ENCODE measurements at regions not wholly inside any gene's neighbourhood (a gene's known extent, or its start where the extent isn't known, plus 50 kb on each side); places are given as distances from the start of the nearest gene placed in this dataset.
"Not testable (repeated sequence)": the region's sequence is repeated elsewhere in the genome, so short reads cannot be mapped to it uniquely, and the experiment has no call there.

DNA sequence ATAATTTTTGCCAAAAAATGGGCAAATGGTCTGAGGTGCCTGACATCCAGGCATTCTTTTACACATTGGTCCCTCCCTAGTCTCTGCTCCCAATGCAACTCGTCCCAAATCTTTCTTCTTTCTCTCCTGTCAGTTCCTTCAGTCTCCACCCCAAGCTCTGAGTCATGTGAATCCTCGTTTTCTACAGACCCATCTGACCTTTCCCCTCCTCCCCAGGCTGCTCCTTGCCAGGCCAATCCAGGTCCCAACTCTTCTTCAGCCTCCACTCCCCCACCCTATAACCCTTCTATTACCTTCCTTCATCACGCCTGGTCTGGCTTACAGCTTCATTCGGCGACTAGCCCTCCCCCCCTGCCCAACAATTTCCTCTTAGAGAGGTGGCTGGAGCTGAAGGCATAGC, 55.3 kb downstream of the BBS10 start:
- not testable (repeated sequence) for H3K9me3 Mint-ChIP-seq; H3K27me3 Mint-ChIP-seq (ENCODE audit: low read depth); H3K4me3 Mint-ChIP-seq; H3K4me1 Mint-ChIP-seq (ENCODE audit: low read depth); H3K36me3 Mint-ChIP-seq (ENCODE audit: low read depth); H3K27ac Mint-ChIP-seq

GRCh38 chr12:76292305-76292704, 55.9 kb downstream of the BBS10 start:
- not testable (repeated sequence) for H3K36me3 Mint-ChIP-seq (ENCODE audit: low read depth); H3K4me1 Mint-ChIP-seq (ENCODE audit: low read depth); H3K4me3 Mint-ChIP-seq; H3K27ac Mint-ChIP-seq; H3K9me3 Mint-ChIP-seq; H3K27me3 Mint-ChIP-seq (ENCODE audit: low read depth)

DNA sequence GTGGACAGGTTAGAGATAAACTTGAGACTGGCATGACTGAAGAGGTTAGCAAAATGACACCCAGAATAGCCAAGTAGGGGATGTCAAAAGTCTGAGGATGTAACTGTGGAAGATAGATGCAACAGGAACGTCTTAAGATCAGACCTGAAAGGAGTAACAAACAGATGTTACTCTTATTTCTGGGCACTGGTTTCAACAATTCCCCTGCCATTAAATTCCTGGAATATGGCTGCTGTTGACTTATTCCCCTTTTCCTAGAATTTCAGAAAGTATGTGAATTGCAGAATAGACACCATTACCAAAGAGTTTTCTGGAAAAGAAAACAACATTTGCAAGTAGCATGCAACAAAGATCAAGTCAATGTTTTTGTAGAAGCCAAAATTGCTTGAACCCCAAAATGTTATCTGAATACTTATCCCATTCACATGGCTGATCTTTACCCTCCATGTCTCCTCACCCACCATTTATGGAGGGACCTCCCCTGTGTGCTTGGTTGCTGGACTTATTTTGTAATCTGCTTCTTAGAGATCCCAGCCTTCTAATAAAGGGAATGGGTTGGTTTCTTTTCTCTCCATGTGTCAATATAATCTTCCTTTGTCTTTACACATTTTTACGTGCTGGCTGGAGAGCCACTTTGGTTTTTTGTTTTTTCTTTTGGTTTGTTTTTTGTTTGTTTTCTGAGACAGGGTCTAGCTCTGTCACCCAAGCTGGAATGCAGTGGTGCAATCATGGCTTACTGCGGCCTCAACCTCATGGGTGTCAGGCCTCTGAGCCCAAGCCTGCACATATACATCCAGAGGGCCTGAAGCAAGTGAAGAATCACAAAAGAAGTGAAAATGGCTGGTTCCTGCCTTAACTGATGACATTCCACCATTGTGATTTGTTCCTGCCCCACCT, 57.0 kb downstream of the BBS10 start:
- Mint-ChIP-seq H3K27ac (no peak overlapping the region), H3K4me3 (no peak overlapping the region), H3K36me3 (ENCODE audit: low read depth) (no peaks in the 10 kb centered on the region), H3K27me3 (ENCODE audit: low read depth) (peaks cover 2% of the 10 kb centered on the region), H3K9me3 (no peaks in the 10 kb centered on the region), H3K4me1 (ENCODE audit: low read depth) (no peaks in the 10 kb centered on the region)

- H3K4me1 Mint-ChIP-seq (ENCODE audit: low read depth): no peaks in the 10 kb centered on the region
Observed at GRCh38 chr12:76288218-76288617, 60.0 kb downstream of the BBS10 start.

GRCh38 chr12:76284816-76285750, 63.1 kb downstream of the BBS10 start:
- no peaks in the 10 kb centered on the region for H3K9me3 Mint-ChIP-seq
- no peak overlapping the region for H3K4me3 Mint-ChIP-seq

More at GRCh38 chr12:76288218-76288617, 60.0 kb downstream of the BBS10 start:
- H3K36me3 Mint-ChIP-seq (ENCODE audit: low read depth): no peaks in the 10 kb centered on the region
- H3K9me3 Mint-ChIP-seq: no peaks in the 10 kb centered on the region
- H3K27ac Mint-ChIP-seq: no peak overlapping the region
- H3K4me3 Mint-ChIP-seq: no peak overlapping the region
- H3K27me3 Mint-ChIP-seq (ENCODE audit: low read depth): peaks cover 5% of the 10 kb centered on the region

GRCh38 chr12:76282744-76283143, 65.5 kb downstream of the BBS10 start:
- H3K27me3 Mint-ChIP-seq (ENCODE audit: low read depth): peaks cover 5% of the 10 kb centered on the region
- H3K27ac Mint-ChIP-seq: no peak overlapping the region
- no peak overlapping the region for H3K4me3 Mint-ChIP-seq
- no peaks in the 10 kb centered on the region for H3K36me3 Mint-ChIP-seq (ENCODE audit: low read depth)
- H3K9me3 Mint-ChIP-seq: no peaks in the 10 kb centered on the region
- no peaks in the 10 kb centered on the region for H3K4me1 Mint-ChIP-seq (ENCODE audit: low read depth)

More at GRCh38 chr12:76284816-76285750, 63.1 kb downstream of the BBS10 start:
- Mint-ChIP-seq H3K36me3 (ENCODE audit: low read depth) (no peaks in the 10 kb centered on the region), H3K27me3 (ENCODE audit: low read depth) (peaks cover 5% of the 10 kb centered on the region), H3K4me1 (ENCODE audit: low read depth) (no peaks in the 10 kb centered on the region), H3K27ac (no peak overlapping the region)

DNA sequence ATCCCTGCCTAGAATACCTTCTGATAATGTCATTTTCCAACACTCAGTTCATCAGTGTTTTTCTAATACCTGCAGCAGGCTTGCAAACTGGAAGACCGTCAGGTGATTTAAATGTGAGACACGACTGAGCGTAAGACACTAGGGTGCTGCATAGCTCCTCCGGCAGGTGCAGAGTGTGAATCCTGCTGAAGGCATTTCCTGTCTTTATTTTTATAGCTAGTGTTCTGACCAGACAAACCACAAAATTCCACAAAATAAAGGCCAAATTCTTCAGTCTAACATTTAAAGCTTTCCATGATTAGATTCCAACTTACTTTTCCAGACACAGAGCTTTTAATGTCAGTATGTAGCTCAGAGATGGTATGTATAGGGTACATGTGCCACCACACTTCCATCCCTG, 70.7 kb downstream of the BBS10 start:
- Mint-ChIP-seq H3K27ac (no peak overlapping the region), H3K36me3 (ENCODE audit: low read depth) (no peaks in the 10 kb centered on the region), H3K27me3 (ENCODE audit: low read depth) (no peaks in the 10 kb centered on the region), H3K9me3 (no peaks in the 10 kb centered on the region), H3K4me3 (no peak overlapping the region), H3K4me1 (ENCODE audit: low read depth) (peaks cover 8% of the 10 kb centered on the region)

GRCh38 chr12:76276499-76277151, 71.6 kb downstream of the BBS10 start:
- no peaks in the 10 kb centered on the region for H3K27me3 Mint-ChIP-seq (ENCODE audit: low read depth)

GRCh38 chr12:76275511-76276093, 72.6 kb downstream of the BBS10 start:
- H3K27ac Mint-ChIP-seq: no peak overlapping the region
- H3K36me3 Mint-ChIP-seq (ENCODE audit: low read depth): no peaks in the 10 kb centered on the region
- no peak overlapping the region for H3K4me3 Mint-ChIP-seq
- H3K4me1 Mint-ChIP-seq (ENCODE audit: low read depth): peaks cover 8% of the 10 kb centered on the region
- no peaks in the 10 kb centered on the region for H3K9me3 Mint-ChIP-seq
- H3K27me3 Mint-ChIP-seq (ENCODE audit: low read depth): no peaks in the 10 kb centered on the region

More at GRCh38 chr12:76276499-76277151, 71.6 kb downstream of the BBS10 start:
- H3K4me3 Mint-ChIP-seq: no peak overlapping the region
- H3K9me3 Mint-ChIP-seq: no peaks in the 10 kb centered on the region
- H3K36me3 Mint-ChIP-seq (ENCODE audit: low read depth): no peaks in the 10 kb centered on the region
- no peak overlapping the region for H3K27ac Mint-ChIP-seq
- peaks cover 8% of the 10 kb centered on the region for H3K4me1 Mint-ChIP-seq (ENCODE audit: low read depth)

DNA sequence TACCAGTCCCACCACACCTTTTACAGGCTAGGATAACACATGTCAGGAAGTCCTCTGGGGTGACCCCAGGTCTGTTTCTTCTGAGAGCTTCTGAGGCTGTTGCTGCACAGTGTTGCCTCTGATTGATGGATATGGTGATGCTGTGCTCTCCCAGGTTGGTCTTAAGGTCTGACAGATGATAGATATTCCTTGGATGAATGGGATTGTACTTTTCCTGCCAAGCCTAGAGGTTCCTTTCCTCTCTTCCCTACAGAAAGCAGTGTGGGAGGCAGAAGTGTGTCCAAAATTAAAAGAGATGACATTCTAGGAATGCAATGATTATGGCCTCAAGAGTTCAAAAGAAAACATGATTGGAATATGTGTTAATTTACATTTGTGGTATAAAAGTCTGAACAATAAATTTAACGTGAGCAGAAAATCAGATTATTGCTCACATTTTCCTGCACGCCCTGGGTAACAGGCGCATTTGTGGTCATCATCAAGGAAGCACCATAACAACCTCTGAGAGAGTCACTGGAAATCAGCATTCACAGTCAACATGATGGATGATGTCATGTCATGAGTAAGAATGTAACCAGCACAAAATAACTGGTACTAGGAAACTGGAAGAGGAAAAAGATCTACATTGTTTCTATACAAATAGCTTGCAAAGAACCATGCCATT, 73.7 kb downstream of the BBS10 start:
- Mint-ChIP-seq H3K27ac (no peak overlapping the region), H3K9me3 (no peaks in the 10 kb centered on the region), H3K4me3 (no peak overlapping the region), H3K27me3 (ENCODE audit: low read depth) (no peaks in the 10 kb centered on the region), H3K36me3 (ENCODE audit: low read depth) (no peaks in the 10 kb centered on the region), H3K4me1 (ENCODE audit: low read depth) (peaks cover 8% of the 10 kb centered on the region)

DNA sequence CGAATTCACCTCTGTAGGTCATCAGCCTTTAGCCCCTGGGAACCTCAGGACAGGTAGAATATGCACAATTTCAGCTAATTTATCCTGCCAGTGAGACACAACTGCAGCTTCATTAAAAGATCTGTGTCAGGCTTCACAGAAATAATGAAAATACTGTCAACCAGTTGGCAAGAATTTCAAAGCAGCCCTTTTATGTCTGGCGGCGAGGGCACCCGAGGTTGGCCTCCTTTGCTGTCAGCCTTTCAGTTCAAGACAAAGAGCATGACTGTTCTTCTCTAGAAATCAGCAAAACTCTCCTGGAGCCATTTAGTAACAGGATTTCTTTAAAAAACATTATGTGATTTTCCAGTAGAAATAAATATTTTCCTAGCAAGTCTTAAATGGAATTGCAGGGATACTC, 75.9 kb downstream of the BBS10 start:
- no peaks in the 10 kb centered on the region for H3K36me3 Mint-ChIP-seq (ENCODE audit: low read depth)
- H3K27ac Mint-ChIP-seq: no peak overlapping the region
- peaks cover 8% of the 10 kb centered on the region for H3K4me1 Mint-ChIP-seq (ENCODE audit: low read depth)
- no peaks in the 10 kb centered on the region for H3K9me3 Mint-ChIP-seq
- no peaks in the 10 kb centered on the region for H3K27me3 Mint-ChIP-seq (ENCODE audit: low read depth)
- H3K4me3 Mint-ChIP-seq: no peak overlapping the region

DNA sequence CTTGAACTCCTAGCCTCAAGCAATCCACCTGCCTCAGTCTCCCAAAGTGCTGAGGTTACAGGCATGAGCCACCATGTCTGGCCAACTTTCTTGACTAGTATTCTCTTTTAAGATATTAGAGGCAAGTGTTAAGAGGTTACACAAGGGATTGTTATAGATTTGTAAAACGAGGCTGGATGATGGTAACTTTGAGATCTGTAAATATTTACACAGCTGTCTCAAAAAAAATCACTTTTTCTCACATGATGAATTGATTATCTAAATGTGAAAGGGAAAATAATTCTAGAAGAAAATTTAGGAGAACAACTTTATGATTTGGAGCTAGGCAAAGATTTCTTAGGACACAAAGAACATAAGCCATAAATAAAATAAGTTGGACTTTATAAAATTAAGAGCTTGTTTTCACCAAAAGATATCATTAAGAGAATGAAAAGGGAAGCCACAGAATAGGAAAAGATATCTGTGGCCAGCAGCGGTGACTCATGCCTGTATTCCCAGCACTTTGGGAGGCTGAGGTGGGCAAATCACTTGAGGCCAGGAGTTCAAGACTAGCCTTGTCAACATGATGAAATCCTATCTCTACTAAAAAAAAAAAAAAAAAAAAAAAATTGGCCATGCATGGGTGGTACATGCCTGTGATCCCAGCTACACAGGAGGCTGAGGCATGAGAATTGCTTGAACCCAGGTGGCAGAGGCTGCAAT, 77.4 kb downstream of the BBS10 start:
- no peak overlapping the region for H3K27ac Mint-ChIP-seq
- no peaks in the 10 kb centered on the region for H3K9me3 Mint-ChIP-seq
- no peaks in the 10 kb centered on the region for H3K36me3 Mint-ChIP-seq (ENCODE audit: low read depth)
- H3K4me3 Mint-ChIP-seq: no peak overlapping the region
- H3K4me1 Mint-ChIP-seq (ENCODE audit: low read depth): peaks cover 8% of the 10 kb centered on the region
- no peaks in the 10 kb centered on the region for H3K27me3 Mint-ChIP-seq (ENCODE audit: low read depth)

- Mint-ChIP-seq H3K4me3 (no peak overlapping the region), H3K36me3 (ENCODE audit: low read depth) (no peaks in the 10 kb centered on the region), H3K4me1 (ENCODE audit: low read depth) (no peaks in the 10 kb centered on the region), H3K9me3 (no peaks in the 10 kb centered on the region), H3K27ac (no peak overlapping the region), H3K27me3 (ENCODE audit: low read depth) (no peaks in the 10 kb centered on the region)
Observed at GRCh38 chr12:76268267-76268666, 79.9 kb downstream of the BBS10 start.

All from T-helper 1 cell treated with Interleukin-12 subunit alpha and Interleukin-12 subunit beta and Interleukin-4 antibody, amounts not matched to agents 30 μg/mL and 1 μg/mL, for 36 hours (primary cell).